IPS-20b (cell line): ENCODE measurements at regions not wholly inside any gene's neighbourhood (a gene's known extent, or its start where the extent isn't known, plus 50 kb on each side); places are given as distances from the start of the nearest gene placed in this dataset.
"Not testable (repeated sequence)": the region's sequence is repeated elsewhere in the genome, so short reads cannot be mapped to it uniquely, and the experiment has no call there.

Experiments
- H3K27ac ChIP-seq: one replicate; pipeline ENCODE4 v1.5.1; 2013; ENCODE audit warnings: low read length
- H3K27me3 ChIP-seq: 2 replicates; pipeline ENCODE4 v1.6.1; 2013; ENCODE audit warnings: mild to moderate bottlenecking, low read length, inconsistent platforms; ENCODE audit not compliant: insufficient read depth
- H3K36me3 ChIP-seq: 2 replicates; pipeline ENCODE4 v1.6.1; 2013; ENCODE audit warnings: low read depth, mild to moderate bottlenecking, inconsistent platforms, low read length, moderate library complexity; ENCODE audit not compliant: insufficient read depth
- H3K4me1 ChIP-seq: 2 replicates; pipeline ENCODE4 v1.6.1; 2013; ENCODE audit warnings: mild to moderate bottlenecking, control low read depth, inconsistent platforms, low read length, moderate library complexity; ENCODE audit not compliant: insufficient read depth
- H3K4me3 ChIP-seq: 2 replicates; pipeline ENCODE4 v1.5.1; 2013; ENCODE audit warnings: mild to moderate bottlenecking, low read length, inconsistent platforms
- H3K9ac ChIP-seq: 2 replicates; pipeline ENCODE4 v1.6.1; 2013; ENCODE audit warnings: low read depth, mild to moderate bottlenecking, inconsistent platforms, low read length, moderate library complexity
- H3K9me3 ChIP-seq: 2 replicates; pipeline ENCODE4 v1.6.1; 2013; ENCODE audit warnings: mild to moderate bottlenecking, low read depth, low read length, inconsistent platforms; ENCODE audit not compliant: insufficient read depth

GRCh38 chr13:58660826-58661225 lies 1029.3 kb downstream of the PCDH17 start:
- H3K9ac ChIP-seq, result no peak overlapping the region
- H3K36me3 ChIP-seq, result no peaks in the 10 kb centered on the region
- H3K9me3 ChIP-seq, result no peaks in the 10 kb centered on the region
- no peak overlapping the region for H3K27ac ChIP-seq
- H3K27me3 ChIP-seq, result no peaks in the 10 kb centered on the region
- H3K4me1 ChIP-seq, result peaks cover 4% of the 10 kb centered on the region; the same call in 1 of the 2 replicates
- H3K4me3 ChIP-seq, result no peak overlapping the region

GRCh38 chr13:58666331-58666730 lies 1034.8 kb downstream of the PCDH17 start:
- no peak overlapping the region for H3K27ac ChIP-seq
- no peaks in the 10 kb centered on the region for H3K27me3 ChIP-seq
- no peak overlapping the region for H3K9ac ChIP-seq
- H3K36me3 ChIP-seq, result no peaks in the 10 kb centered on the region
- H3K4me1 ChIP-seq, result peaks cover 4% of the 10 kb centered on the region; the same call in 1 of the 2 replicates
- H3K9me3 ChIP-seq, result no peaks in the 10 kb centered on the region
- H3K4me3 ChIP-seq, result no peak overlapping the region

- Histone ChIP-seq H3K4me1 (peaks cover 4% of the 10 kb centered on the region; the same call in 1 of the 2 replicates), H3K27ac (no peak overlapping the region), H3K4me3 (no peak overlapping the region), H3K9ac (no peak overlapping the region), H3K27me3 (no peaks in the 10 kb centered on the region), H3K9me3 (no peaks in the 10 kb centered on the region), H3K36me3 (no peaks in the 10 kb centered on the region)
These were observed 1035.6 kb downstream of the PCDH17 start for GRCh38 chr13:58667096-58667495.

GRCh38 chr13:58680115-58680514 lies 1048.6 kb downstream of the PCDH17 start:
- H3K36me3 ChIP-seq, result no peaks in the 10 kb centered on the region
- peaks cover 4% of the 10 kb centered on the region; the same call in 1 of the 2 replicates for H3K4me1 ChIP-seq
- H3K27ac ChIP-seq, result no peak overlapping the region
- peaks cover 18% of the 10 kb centered on the region for H3K9me3 ChIP-seq
- H3K9ac ChIP-seq, result no peak overlapping the region
- H3K27me3 ChIP-seq, result no peaks in the 10 kb centered on the region; the same call in 1 of the 2 replicates
- H3K4me3 ChIP-seq, result peak overlapping the region; percentile 4; the same call in 1 of the 2 replicates

GRCh38 chr13:58682616-58683015 lies 1051.1 kb downstream of the PCDH17 start:
- Histone ChIP-seq H3K9me3 (peaks cover 18% of the 10 kb centered on the region), H3K4me3 (no peak overlapping the region)

GRCh38 chr13:58687148-58687547 lies 1055.6 kb downstream of the PCDH17 start:
- Histone ChIP-seq H3K4me3 (no peak overlapping the region), H3K27ac (no peak overlapping the region)

More at GRCh38 chr13:58682616-58683015, 1051.1 kb downstream of the PCDH17 start:
- peaks cover 4% of the 10 kb centered on the region; the same call in 1 of the 2 replicates for H3K4me1 ChIP-seq
- no peak overlapping the region for H3K27ac ChIP-seq
- no peaks in the 10 kb centered on the region for H3K36me3 ChIP-seq
- no peaks in the 10 kb centered on the region; the same call in 1 of the 2 replicates for H3K27me3 ChIP-seq
- H3K9ac ChIP-seq, result no peak overlapping the region

GRCh38 chr13:58698531-58698930 lies 1067.0 kb downstream of the PCDH17 start:
- Histone ChIP-seq H3K4me3 (no peak overlapping the region), H3K27me3 (no peaks in the 10 kb centered on the region), H3K27ac (no peak overlapping the region), H3K9ac (no peak overlapping the region), H3K9me3 (no peaks in the 10 kb centered on the region), H3K36me3 (no peaks in the 10 kb centered on the region), H3K4me1 (no peaks in the 10 kb centered on the region)

More at GRCh38 chr13:58687148-58687547, 1055.6 kb downstream of the PCDH17 start:
- H3K4me1 ChIP-seq, result no peaks in the 10 kb centered on the region
- no peak overlapping the region for H3K9ac ChIP-seq
- H3K36me3 ChIP-seq, result no peaks in the 10 kb centered on the region
- no peaks in the 10 kb centered on the region for H3K27me3 ChIP-seq
- peaks cover 6% of the 10 kb centered on the region for H3K9me3 ChIP-seq

GRCh38 chr13:58704953-58705352 lies 1073.4 kb downstream of the PCDH17 start:
- H3K36me3 ChIP-seq, result no peaks in the 10 kb centered on the region
- H3K4me3 ChIP-seq, result no peak overlapping the region
- H3K9ac ChIP-seq, result no peak overlapping the region
- H3K9me3 ChIP-seq, result peaks cover 13% of the 10 kb centered on the region; the same call in 1 of the 2 replicates
- no peaks in the 10 kb centered on the region for H3K4me1 ChIP-seq
- H3K27me3 ChIP-seq, result no peaks in the 10 kb centered on the region
- no peak overlapping the region for H3K27ac ChIP-seq

- H3K9ac ChIP-seq, result no peak overlapping the region
- no peak overlapping the region for H3K4me3 ChIP-seq
- no peaks in the 10 kb centered on the region for H3K27me3 ChIP-seq
- H3K9me3 ChIP-seq, result peaks cover 15% of the 10 kb centered on the region; the same call in 1 of the 2 replicates
- no peaks in the 10 kb centered on the region for H3K36me3 ChIP-seq
- no peak overlapping the region for H3K27ac ChIP-seq
- H3K4me1 ChIP-seq, result no peaks in the 10 kb centered on the region
These were observed 1074.9 kb downstream of the PCDH17 start for GRCh38 chr13:58706421-58706820.

GRCh38 chr13:58712191-58712590 lies 1080.6 kb downstream of the PCDH17 start:
- Histone ChIP-seq H3K36me3 (no peaks in the 10 kb centered on the region), H3K4me1 (no peaks in the 10 kb centered on the region), H3K9me3 (peaks cover 15% of the 10 kb centered on the region; the same call in 1 of the 2 replicates), H3K27ac (no peak overlapping the region), H3K9ac (no peak overlapping the region), H3K27me3 (no peaks in the 10 kb centered on the region), H3K4me3 (no peak overlapping the region)

- peaks cover 11% of the 10 kb centered on the region; the same call in 1 of the 2 replicates for H3K9me3 ChIP-seq
- not testable (repeated sequence) for H3K9ac ChIP-seq, H3K27ac ChIP-seq, H3K4me3 ChIP-seq, H3K4me1 ChIP-seq, H3K27me3 ChIP-seq, H3K36me3 ChIP-seq
These were observed 1082.5 kb downstream of the PCDH17 start for GRCh38 chr13:58714016-58714415.

- Histone ChIP-seq H3K9ac (no peak overlapping the region), H3K4me3 (no peak overlapping the region), H3K9me3 (no peaks in the 10 kb centered on the region)
These were observed 1089.7 kb downstream of the PCDH17 start for GRCh38 chr13:58721273-58721672.

More at GRCh38 chr13:58721273-58721672, 1089.7 kb downstream of the PCDH17 start:
- Histone ChIP-seq H3K27me3 (no peaks in the 10 kb centered on the region), H3K27ac (no peak overlapping the region), H3K36me3 (no peaks in the 10 kb centered on the region), H3K4me1 (peaks cover 7% of the 10 kb centered on the region)
